RCC 7860 (cell line): ENCODE measurements at regions not wholly inside any gene's neighbourhood (a gene's known extent, or its start where the extent isn't known, plus 50 kb on each side); places are given as distances from the start of the nearest gene placed in this dataset.
"Not testable (repeated sequence)": the region's sequence is repeated elsewhere in the genome, so short reads cannot be mapped to it uniquely, and the experiment has no call there.

Experiments used
- DNase-seq: peaks from one replicate; pipeline ENCODE4 v3.0.0-alpha.2; 2015; ENCODE audit warnings: low spot score
- FAIRE-seq: peaks from 2 replicates; lab custom pipeline; 2012; peaks lifted over from hg19 to GRCh38; lab: Jason Lieb, UNC

DNA sequence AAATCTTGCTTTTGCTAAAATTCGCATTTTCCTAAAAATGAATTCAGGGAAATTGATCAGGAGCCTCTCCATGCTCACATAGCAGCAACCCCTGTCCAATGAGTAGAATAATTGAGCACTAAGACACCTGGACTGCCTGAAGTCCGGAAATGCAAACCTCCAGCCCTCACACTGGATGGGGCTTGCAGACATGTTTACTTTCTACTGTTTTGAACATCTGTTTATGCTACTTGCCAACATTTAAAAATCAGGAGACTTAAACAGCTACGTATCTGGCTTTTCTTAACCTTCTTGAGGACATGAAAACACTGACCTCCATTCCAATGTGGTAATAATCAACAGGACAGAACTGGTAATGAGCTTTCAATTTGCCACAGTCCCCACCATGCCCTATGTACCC lies 184.4 kb downstream of the SHOX2 start:
- DNase-seq (no peak), FAIRE-seq (no peak)

DNA sequence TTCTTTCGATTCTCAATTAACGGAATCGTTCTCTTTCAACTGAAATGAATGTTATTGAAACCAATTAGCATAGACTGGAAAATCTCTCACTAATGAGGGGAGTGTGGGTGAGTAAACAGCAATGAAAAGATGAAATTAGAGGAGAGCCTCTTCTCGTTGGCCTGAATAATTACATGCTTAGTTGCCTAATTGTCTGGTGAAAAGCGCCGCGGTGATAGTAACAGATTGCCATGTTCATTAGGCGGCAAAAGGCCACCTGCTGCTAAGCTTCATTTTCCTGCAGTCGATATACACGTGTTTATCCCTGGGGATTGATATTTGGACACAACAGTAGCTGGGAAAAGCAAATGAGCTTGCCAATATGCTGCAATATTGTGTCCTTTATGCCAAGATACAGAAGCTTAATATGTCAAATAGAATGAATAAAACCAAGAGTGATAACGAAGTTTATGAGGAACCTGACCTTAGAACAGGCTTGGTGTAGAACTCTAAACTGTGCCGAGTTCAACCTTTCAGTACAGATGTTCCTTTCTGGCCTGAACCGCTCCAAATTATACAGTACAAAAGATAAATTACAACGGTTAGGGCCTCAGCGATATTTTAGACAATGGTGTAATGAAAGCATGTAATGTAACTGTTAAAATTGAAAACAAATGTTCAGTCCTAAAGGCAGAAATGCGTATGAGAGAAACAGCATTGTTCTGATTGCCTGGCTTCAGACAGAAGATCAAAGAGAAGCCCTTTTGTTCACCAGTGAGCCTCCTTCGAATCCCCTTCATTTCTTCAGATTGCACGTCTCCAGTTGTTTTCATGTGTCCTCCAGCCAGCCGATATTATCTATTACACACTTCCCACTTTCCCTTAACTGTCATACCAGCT lies 185.2 kb downstream of the SHOX2 start:
- no peak for DNase-seq
- no peak for FAIRE-seq

DNA sequence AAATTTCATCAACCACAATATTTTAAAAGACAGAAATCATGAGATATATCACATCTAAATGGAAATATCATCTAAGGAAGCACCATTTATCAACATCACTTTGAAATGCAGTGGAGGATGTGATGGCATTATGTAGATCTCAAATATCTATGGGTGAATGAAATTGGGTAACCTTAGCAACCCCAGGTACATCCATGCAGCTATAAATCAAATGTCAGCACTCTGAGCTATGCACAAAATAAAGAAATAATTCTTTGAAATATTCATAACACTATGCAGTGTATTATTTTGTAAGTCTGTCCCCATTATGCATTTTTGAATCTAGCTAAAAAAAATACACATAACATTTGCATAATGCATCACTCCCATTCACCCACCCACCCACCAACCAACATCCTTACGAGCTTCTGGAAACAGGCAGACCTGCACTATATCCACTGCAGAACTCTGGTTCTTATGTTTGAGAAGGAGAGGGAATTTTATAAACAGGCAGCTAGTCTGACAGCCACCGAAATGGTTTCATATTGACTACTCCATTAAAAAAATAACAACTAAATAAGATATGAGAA lies 186.8 kb downstream of the SHOX2 start:
- no peak for FAIRE-seq
- no peak for DNase-seq

- FAIRE-seq: no peak
- no peak for DNase-seq
Measured at GRCh38 chr3:157918402-157918801, 187.8 kb downstream of the SHOX2 start.

GRCh38 chr3:157916672-157917071 lies 189.5 kb downstream of the SHOX2 start:
- FAIRE-seq (no peak), DNase-seq (no peak)

GRCh38 chr3:157914882-157915281 lies 191.3 kb downstream of the SHOX2 start:
- DNase-seq: no peak

DNA sequence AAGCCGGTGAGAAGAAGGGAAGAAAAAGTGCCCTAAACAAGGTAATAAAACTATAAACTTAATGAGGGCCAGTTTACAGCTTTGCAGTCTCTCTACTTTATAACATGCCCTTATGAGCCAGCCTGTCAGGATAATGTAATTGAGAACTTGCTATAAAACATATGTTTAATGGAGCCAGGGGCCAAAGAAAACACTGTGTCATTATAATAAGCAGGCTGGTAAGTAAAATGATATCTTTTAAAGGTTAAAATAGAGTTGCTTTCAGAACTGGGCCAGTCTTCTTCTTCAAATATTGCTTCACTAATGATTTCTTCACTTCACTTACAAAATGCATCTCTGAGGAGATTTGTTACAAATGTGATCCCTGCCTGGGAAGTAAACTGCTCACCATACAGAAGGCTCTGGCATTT lies 192.5 kb downstream of the SHOX2 start:
- FAIRE-seq (no peak), DNase-seq (no peak)

More at GRCh38 chr3:157914882-157915281, 191.3 kb downstream of the SHOX2 start:
- no peak for FAIRE-seq

DNA sequence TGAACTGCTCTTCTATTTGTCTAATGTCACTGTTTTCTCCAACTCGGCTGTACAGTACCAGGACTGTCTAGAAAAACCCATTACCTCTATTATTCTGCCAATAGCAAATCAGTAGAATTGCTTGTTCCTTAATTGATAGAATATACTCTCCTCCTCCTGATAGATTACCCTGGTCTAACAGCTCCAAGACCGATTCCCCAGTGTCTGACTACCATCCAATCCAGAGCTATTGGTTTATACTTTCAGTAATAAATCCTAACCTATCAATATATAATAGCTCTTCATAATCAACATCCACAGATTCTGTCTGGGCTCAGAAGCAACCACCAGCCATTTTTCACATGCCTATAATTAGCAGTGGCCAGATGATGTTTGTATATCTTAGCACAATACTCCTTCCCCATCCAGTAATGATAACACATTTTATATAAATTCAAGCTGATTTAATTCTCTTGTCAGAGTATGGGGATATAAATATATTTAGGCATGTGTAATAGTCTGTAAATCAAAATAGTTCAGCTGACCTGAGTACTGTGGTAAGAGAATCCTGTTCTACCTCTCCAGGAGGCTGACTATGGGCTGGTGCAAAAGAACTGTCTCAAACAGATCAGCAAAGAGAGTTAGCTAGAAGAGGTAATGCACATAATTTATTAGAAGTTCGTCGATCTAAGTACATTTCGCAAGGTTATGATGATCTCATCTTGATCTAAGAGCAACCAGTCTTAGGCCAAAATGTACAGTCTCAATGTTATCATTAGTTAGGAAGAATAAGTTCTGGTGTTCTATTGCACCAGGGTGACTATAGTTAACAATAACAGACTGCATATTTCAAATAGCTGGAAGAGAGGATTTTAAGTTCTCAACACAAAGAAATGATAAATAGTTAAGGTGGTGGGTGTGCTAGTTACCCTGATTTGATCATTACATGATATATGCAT lies 193.4 kb downstream of the SHOX2 start:
- DNase-seq: no peak
- no peak for FAIRE-seq

DNA sequence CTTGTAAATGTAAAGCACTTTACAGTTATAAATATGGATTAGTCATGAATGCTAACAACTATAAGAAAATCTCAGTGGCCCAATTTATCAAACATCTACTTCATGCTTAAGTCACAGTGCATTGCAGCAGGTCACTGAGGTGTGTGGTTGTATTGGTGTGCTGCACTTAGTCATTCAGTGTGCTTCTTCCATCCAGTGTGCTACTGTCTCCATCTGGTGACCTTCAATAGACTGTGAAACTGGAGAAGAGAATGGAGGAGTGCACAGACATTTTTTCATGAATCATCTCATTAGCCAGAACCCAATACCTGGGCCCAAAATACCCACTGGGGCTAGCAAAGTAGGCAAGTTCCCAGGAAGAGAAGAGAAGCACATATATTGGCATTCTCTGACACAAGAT lies 199.6 kb downstream of the SHOX2 start:
- no peak for DNase-seq
- FAIRE-seq: no peak

DNA sequence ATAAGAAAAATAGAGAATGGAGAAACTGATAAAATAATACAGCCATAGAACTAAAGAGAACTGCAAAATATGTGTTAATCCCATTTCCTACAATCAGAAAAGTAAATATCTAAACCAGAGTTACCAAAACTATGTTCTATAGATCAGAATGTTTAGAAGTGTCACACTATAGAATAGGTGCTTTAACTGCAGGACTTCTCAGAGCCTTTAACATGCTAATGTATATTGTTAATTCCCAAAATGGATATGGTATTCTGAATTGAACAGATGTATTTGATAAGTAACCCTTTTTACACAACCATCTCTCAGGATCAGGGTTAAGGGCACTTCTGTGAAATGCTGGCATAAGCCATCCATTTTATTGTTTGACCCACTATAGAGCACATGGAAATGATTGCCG lies 200.3 kb downstream of the SHOX2 start:
- FAIRE-seq: no peak

DNA sequence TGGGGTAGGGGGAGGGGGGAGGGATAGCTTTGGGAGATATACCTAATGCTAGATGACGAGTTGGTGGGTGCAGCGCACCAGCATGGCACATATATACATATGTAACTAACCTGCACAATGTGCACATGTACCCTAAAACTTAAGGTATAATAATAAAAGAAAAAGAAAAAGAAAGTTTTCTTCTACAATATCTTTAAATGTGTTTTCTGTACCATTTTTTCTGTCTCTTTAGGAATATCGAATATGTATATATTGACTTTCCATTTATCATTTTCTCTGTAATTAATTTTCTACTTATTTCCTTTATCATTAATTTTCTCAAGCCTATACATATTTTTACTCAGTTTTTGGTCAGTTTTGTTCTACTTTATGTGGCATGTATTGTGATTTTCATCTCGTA lies 203.5 kb downstream of the SHOX2 start:
- FAIRE-seq, DNase-seq: not testable (repeated sequence)

More for the DNA sequence above, 200.3 kb downstream of the SHOX2 start:
- no peak for DNase-seq

- no peak for DNase-seq
- no peak for FAIRE-seq
Measured at GRCh38 chr3:157888040-157888439, 218.2 kb downstream of the SHOX2 start.

GRCh38 chr3:157876556-157876955 lies 229.7 kb downstream of the SHOX2 start:
- DNase-seq (no peak), FAIRE-seq (no peak)

- FAIRE-seq: no peak
- DNase-seq: no peak
Measured at GRCh38 chr3:157872902-157873301, 233.3 kb downstream of the SHOX2 start.

DNA sequence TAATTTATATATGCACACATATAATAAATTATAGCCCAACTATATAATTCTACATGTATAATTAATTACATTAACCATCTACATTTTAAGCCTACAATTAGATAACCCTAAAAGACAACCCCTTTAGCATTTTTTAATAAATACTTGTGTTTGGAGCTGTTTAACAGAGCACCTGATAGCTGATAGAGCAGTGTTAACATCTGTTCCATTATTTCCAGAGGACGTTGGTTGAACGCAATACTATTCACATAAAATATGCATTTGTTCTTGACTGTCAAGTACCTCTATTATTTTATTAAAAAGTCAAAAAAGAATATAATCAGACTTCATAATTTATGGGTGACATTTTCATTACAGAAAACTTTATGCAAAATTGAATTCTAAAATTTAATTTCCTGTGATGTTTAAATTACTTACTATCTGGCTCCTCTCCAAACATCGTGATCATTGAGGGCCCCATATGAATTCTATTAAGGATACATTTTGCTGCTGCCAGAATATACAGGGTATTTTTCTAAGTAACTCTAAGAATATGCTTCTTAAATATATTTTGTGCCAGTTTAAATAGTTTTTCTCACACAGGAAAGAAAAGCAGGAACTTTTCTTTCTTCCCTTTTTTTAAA lies 234.3 kb downstream of the SHOX2 start:
- FAIRE-seq (no peak), DNase-seq (no peak)

DNA sequence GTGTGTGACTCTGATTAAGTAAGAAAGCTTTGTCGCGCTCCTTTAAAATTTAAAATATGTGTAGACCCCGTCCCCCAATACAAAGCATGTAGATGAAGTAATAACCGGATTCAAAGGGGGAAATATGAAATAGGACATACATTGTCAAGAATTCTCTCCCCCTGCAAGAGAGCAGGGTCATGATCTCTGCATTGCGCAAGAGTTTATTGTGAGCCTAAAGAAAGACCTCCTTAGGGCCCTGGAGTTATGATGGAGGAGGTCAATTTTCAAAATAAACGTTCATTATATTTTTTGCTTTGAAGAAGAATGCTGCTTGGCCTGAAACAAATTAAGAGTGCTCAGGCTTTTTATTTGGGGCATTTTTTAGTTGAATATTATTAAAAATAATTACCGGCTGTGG lies 235.0 kb downstream of the SHOX2 start:
- DNase-seq (no peak), FAIRE-seq (no peak)

DNA sequence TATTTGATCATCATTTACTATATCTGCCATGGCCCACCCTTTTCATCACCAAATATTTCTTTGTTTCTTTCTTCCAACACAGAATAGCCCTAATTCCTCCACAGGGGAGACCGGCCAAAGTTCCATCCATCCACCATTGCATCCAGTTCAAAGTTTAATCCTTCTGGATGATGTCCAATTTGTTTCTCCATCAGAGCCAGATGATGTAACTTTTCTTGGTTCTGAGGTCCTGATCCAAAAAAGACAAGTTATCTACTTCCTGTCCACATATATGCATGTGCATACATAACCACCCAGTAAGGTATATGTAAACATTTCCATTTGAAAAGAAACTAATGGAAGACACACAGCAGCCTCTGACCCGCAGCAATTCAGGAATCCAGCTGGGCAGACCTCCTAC lies 237.3 kb downstream of the SHOX2 start:
- no peak for FAIRE-seq
- DNase-seq: no peak

- FAIRE-seq (no peak), DNase-seq (no peak)
Measured at GRCh38 chr3:157868196-157868595, 238.0 kb downstream of the SHOX2 start.

- no peak for FAIRE-seq
- no peak for DNase-seq
Measured at GRCh38 chr3:157865352-157866000, 240.7 kb downstream of the SHOX2 start.

- DNase-seq (no peak), FAIRE-seq (no peak)
Measured at GRCh38 chr3:157861076-157861765, 245.0 kb downstream of the SHOX2 start.
